CD4-positive, alpha-beta T cell treated with Interleukin-4 for 4 hours (primary cell): ENCODE measurements at regions not wholly inside any gene's neighbourhood (a gene's known extent, or its start where the extent isn't known, plus 50 kb on each side); places are given as distances from the start of the nearest gene placed in this dataset.

ENCODE experiments used
- DNase-seq: peaks from one replicate; pipeline ENCODE4 v3.0.0-alpha.2; 2020

DNA sequence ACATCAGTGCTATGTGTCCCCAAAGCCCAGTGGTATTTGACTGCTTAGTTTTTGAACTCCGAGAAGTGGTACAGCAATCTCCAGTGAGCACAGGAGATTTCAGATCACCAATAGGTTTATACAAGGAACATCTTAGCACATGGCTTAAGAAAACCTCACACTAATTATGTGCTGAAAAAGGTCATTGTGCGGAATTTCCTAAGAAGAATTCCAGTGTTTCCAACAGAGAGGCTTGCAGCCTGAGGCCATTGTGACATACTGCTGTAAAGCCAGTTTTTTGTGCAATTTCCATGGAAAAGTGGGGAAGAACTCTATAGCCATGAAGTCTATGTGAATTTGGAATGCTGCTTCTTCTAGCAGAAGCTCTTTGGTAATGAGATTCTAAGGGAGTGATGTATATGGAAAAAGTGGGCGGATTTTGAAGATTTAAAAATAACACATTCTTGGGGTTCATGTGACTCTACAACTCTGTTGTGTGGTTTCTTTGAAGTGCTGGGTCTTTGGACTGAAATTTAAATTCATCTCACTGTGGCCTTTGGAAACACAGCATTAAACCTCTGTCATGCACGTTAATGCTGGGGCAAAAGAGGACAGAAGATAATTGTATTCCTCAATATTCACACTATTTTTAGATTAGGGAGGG, 110.5 kb upstream of the CD180 start:
- no peak for DNase-seq

DNA sequence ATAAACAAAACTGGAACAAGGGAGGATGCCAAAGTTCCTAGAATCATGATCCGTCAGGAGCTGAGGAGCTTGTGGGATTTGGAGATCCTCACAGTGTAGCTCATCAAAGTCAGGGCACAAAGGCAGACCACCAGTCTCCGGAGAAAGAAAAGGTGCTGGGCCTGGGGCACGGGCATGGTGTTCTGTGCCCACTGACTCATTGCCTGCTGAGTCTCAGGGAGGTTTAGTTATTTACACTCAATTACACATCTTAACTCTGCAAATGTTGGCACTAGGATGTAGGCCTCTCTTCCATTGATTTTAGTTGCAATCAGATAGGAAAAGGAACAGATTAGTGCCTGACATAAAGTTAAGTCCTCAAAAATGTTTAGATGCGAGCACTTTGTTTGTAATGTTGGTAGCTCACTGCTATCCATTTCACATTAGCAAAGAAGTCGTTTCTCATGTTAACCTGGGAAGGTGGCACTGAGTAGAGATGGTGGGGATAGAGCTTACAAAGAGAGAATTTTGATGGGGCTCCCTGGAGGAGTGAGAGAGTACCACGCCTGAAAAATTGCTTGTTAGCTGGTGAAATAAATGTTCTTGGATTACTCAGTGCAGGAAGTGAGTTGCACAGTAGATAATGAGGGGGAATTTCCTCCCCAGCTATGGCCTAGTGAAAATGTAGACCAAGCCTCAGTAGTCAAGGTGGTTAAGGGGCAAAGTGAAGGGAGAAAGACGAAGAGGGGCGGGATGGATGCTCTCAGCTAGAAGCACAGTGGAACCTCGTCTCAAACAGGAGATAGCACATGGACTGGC, 109.5 kb upstream of the CD180 start:
- DNase-seq = no peak

DNA sequence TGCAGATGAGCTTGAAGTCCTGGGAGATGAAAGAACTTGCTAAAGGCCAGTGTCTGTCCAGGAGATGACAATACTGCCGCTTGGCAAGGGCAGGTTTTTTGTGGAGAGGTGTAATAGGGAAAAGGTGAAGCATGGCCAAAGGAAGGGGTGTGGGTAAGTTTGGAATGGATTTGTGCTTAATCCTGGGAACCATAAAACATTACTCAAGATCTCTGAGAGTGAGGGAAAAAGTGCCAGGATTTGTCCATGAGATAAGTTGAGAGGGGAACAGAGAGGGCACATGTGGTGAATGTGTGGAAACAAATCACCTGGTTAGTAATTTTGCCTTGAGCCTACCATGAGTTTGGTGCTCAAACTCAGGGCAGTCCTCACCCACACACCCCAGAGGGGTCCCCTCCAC, 108.8 kb upstream of the CD180 start:
- no peak for DNase-seq

DNA sequence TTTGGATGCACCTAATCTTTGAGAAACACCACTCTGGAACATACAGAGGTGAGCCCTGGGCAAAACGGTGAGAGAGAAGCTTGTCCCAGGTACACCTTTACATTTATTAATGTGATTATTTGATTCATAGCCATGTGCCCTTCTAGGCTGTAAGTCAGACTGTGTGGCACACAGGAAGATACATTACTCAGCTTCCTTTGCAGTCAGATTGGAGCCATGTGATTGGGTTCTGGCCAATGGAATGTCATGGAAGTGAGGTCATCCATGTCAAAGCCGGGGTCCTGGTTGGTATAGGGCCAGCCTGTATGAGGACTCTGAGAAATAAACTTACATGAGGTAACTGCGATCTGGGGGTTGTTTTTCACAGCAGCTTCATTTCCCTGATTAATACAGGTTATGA, 106.8 kb upstream of the CD180 start:
- DNase-seq = no peak

DNA sequence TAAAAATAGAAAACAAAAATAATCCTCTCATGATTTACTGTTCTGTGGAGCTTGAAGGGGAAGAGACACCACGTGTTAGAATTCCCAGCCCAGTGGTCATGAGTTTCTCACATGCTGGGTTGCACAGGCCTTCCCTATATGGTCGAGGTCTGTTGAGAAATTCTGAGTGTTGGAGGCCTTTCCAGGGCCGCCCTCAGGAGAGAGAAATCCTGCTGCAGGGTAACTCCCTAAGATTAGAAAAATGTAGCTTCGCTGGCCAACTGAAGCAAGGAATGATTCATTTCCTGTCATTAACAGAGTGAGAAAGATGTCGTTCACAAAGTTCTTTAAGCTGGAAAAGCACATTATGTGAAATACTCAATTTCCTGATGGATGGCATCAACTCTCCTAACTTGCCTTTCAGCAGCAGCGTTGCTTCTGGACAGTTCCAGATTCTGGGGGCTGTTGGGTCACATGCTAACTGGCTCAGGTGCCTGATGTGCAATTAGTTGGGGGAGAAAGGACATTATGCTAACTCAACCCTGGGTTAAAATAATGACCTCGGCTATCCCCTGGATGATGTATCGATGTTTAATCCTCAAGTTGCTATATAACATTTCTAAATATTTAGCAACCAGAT, 104.8 kb upstream of the CD180 start:
- no peak for DNase-seq

DNA sequence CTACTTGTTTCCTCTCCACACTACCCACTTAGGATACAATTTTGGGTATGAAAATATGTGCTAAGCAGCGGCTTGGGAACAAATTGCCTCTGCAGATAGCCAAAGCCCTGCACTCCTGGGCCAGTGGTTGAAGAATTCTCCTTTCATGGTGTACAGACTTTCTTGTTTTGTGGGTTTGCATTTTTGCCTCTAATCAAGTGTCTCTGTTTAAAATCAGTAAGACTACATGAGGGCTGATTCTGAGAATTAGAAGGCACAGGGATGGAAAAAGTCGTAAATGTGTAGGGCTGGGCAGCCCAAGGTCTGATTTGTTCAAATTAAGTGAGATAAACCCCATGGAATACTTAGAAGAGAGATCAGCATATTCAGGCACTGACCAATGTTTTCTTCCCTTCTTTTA, 103.7 kb upstream of the CD180 start:
- DNase-seq = no peak

DNA sequence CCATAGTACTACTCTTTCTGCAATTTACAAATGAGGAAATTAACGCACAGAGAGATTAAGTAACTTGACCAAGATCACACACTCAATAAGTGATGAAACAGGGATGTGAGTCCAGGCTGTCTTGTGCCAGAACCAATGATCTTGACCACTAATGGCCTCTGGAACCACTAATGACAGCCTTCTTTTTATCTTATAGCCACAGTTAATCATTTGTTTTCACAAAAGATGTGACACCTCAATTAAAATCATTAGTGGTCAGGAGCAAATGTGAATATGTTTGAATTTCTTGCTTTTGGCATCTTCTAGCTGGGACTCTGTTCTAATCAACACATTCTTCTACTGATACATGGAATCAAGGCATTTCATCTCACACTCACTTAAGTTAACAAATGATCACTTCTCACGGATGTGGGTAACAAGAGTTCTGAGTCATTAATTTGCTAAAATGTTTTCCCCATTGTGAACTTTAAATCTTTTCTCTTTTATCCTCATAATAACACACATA, 102.7 kb upstream of the CD180 start:
- DNase-seq = no peak

DNA sequence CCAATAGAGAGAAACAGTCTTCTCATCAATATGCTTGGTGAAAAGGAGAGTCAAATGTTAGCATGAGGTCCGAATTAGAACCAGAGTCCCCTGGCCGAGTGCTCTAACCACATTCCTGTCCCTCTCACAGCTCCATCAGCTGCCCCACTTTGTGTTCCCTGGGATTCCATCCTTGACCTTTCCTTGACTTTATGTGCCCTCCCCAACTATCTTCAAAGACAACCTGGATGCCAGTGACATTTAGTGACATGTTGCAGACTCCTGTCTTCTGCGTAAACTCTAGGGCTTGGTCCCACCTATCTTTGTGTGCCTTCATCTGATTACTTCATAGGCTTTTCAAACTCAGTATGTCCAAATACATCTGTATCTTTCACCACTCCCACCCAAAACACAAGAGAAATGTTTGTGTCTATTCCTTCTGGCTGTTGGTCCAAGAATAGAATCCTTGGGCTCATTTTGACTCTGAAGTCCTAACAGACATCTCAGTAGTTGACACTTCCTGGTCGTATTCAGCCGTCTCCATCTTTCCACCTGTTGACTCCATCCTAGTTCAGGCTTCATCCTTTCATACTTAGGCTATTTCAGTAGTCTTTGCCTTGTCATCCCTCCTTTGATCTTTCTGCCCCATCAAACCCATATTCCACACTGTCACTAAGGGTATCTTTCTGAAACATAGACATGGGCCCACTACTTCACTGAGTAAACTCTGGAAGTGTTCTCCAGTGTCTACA, 101.4 kb upstream of the CD180 start:
- DNase-seq = no peak

DNA sequence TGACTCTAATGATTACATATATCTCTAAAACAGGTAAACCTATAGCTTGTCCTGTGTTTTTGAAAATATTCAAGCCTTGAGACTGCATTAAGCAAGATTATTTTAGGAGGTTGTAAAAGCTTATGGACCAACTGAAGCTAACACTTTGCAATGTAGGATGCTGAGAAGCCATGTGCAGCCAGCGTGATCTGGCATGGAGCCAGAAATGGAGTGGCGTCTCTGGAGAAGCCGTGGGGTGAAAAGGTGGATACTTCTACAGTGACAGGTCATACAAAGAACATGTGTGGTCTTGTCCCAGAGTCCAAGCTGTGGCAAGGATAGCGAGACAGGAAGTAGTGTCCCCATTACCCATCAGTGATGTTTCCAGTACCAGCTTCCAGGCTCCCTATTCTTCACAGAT, 100.8 kb upstream of the CD180 start:
- no peak for DNase-seq

DNA sequence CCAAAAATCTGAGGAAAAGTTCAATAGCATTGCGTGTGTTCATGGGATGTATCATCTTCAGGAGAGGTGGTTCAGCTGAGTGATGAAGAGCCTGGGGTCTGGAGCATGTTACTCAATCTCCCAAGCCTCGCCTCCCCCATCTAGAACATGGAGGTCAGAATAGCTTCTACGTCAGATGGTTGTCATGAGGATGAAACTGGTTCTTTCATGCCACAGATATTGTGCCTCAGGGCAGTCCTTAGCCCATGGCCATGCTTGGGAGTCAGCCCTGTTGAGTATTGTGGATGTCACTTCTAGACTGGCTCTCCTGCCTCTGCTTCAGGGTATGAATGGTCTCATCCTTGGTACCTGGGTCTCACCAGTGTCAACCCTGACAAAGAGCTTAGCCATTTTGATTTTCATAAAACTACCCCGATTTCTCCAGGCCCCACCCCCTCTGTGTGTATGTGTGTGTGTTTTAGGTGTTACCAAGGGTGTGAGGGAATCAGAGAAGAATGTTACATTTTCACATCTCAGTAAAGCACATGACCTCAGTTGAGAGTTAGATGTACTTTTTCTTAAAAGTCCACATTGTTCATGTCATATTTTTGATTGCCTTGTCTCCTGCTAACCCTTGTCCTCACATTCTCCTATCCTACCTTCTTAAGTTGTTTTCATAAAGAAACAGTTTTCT, 97.8 kb upstream of the CD180 start:
- DNase-seq = no peak

DNA sequence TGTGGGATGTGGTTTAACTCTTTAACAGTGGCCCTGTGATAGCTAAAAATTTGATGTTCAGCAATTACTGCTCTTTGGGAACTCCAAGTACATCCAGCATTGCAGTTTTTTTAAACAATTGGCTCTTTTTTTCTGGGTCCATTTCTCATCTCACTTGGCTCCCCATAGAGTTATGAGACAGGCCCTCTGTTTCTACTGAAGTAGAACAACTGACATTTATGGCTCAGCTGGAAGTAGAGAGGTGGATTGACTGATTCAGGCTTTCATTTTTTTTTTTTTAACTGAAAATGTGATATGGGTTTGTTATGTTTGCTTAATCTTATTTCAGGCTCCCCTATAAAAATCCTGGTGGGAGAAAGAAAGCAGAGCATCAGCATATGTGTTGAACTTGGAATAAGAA, 96.6 kb upstream of the CD180 start:
- no peak for DNase-seq

DNA sequence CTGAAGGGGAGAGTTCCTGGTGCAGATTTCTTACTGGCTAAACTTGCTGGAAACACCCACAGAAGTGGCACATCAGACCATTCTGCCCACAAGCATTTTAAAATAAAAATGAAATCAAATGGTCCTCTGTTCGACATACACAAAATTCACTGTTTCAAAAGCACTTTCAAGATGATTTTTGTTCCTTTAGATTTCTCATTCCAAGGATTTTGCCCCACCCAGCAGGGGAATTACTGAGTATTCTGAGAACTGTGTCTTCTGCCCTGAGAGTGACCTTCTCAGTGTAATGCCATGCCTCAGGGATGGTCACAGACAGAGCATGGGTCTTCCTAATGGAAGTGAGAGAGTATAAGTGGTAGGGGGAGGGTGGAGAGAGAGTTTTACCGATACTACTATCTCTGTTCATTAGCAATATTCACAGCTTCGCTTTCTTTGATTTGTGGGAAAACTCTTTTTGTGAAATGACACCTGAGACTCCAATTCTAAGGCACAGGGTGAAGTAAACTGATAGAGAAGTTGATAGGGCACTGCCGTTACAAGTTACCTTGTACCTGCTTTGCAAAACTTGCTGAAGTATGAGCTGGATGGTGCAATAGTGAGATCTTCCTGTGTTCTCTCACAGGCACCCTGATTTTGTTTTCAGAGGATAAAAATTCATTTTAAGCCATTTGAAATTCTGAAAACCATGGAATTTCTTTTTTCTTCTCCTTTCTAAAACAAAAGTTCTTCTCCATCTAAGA, 95.8 kb upstream of the CD180 start:
- DNase-seq = no peak

DNA sequence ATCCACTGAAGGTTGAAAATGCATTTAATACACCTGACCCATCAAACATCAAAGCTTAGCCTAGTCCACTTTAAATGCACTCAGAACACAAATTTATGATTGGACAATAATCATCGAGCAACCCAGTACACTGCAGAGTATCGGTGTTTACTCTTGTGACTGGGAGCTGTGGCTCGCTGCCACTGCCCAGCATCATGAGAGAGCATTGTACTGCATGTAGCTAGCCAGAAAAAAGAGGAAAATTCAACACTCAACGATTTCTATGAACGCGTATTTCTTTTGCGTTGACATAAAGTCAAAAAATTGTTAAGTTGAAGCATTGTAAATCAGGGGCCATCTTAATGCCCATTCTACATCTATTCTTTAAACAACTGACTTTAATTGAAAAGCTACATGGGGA, 95.1 kb upstream of the CD180 start:
- DNase-seq = no peak

DNA sequence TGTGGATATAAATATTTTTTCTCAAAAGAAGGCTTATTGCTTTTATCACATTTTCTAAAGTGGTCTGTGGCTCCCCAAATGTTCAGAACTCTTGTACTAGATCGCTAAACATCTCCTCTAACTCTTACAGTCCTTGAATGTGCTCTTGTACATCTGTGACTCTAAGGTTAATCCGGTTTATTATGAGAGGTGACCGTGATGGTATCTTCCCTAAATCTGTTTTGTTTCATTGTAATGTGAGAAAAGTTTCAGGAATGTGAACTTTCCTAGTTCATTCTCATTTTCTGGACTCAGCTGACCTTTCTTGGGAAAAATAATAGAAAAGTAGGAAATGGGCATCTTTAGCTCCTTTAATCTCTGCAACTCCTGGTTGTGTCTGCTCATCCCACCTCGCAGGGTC, 94.5 kb upstream of the CD180 start:
- DNase-seq = no peak

DNA sequence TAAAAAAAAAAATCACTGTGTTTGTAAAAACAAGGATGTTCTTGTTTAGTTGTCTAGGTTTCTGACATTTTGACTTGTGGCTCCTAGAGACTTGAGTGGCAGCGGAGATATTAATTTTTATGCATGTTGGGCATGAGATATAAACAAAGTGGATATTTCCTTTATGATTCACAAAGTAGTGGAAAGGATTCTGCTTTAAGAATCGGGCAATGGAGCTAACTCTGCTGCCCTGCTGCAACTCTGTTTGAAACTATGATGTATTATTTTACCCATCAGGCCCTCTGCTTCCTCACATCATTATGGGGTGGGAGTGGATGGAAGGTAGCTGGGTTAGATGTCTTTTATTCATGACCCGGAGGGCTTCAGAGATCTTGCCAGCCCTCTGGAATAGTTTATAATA, 94.1 kb upstream of the CD180 start:
- no peak for DNase-seq

DNA sequence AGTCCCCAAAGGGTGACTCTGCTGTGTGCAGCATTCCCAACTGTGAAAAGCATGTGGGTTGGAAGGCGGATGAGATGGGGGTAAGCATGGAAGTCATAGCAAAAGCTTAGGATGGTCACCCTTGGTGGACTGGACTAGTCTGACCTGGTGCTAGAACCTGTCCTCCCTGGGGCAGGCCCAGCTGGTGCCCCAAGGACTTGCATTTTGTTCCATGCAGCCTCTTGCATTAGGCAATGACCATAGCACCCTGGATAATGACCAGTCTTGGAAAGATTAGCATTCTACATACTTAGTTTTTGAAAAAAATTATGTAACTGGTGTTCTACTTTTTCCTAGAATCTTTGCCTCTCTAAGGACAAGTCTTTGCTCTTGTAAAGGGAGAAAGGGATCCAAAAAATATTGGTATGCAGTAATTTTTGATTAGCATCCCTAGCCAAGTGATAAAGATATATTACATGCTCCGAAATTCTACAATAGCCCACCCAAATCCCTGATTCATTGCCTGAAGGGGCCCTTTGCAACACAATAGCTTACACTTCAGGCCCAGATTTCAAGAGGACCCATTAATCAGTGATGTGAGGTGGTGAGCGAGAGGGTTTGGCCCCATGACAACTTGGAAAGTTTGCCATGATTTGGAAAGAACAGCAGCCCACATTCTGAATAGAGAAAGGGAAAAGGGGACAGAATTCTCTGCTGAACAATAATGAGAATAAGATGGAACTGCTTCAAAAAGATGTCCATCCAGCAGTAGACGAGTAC, 93.3 kb upstream of the CD180 start:
- DNase-seq = no peak

DNA sequence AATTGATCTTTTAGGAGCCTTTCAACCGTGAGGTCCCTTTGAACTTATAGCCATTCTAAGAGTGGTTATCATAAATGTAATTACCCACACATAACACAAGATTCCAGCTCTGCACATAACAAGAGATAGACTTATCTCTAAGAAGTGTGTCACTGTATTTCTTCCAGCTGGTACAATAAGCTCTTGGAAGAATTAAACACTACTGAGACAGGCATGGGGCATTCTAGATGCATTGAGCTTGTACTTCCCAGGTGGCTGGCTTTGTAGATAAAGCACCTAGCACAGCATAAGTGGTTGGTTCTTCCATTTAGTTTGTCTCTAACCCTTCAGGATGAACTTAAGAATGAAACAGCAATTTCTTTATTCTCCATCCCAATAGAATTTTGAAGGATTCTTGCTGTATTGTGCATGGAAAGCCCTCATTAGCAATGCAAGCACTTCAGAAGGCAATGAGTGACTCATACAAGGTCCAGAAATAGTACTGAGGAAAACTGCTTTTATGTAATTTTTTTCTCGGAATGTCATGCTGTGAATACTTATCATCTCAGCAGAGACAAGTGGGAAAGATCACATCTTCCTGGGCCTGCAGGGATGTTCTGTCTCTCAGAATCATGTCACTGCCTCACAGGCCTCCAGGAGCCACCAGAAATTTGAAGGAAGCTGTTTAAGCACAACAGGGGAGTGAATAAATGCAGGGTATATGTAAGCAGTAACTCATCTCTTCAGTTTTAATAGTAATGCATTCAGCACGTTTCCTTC, 91.1 kb upstream of the CD180 start:
- DNase-seq = no peak

DNA sequence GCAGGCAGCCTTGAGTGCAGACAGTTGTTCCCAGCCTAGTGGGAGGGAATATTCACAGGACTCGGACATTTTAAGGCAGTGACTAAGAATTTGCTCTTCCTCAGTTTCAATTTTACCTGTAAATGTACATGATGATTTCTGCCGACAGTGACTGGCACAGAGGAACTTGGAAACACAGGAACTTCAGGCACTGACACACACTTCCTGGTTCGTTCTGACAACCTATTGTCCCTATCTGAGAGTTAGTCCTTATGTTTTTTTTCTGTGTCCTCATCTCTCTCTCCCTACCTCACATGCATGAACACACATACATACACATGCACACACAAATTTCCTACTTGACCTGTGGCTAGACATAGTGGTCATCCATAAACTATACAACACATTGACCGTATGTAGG, 89.4 kb upstream of the CD180 start:
- DNase-seq = no peak

DNA sequence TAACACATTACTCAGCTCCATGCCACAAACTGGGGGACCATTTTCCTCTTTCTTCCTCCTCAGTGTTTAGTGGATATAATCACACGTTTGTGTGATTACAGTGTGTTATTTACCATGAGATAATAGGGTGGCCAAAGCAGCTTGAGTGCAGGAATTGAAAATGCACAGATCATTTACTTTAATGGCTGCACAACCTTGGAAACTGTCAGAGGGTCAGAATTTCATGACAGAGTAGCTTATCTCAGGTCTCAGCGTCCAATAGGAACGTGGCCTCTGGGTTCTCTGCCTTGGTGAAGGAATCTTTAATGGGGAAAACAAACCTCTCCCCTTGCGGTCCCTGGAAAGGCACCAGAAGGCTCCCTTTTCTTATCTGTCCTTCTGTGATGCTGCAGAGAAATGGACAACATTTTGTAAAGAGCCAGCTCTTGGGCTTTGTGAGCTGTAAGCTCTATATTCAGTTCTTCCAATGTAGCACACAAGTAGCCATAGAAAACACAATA, 87.4 kb upstream of the CD180 start:
- no peak for DNase-seq

DNA sequence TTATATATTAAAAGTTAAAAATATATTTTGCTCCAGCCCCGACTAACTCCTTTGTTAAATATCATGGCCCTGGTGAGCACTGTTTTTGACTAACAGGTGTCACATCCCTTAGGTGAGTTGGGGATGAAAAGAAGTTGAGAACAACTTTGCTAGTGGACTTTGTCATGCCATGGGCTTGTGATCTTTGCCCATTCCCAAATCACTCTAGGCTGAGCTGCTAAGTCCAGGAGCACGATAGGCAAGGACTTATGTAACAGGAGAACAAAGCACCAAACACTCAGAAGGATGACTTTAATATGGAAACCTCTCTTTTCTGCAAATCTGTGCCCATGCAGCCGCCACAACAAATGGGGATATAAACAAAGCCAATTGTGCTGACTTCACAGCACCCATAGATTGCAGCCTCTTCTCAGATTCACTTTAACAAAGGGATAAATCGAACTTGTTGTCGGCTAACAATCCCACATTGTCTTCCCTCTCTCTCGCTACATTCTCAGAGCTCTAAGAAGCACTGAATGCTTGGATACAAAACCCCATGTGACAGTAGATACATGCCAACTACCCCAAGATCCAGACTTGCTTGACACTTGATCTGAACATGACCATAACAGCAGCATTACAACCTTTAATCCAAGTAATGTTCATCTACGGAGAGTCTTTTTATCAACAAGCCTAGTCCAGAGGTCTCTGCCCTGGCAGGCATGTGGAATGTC, 86.8 kb upstream of the CD180 start:
- no peak for DNase-seq
